Lung microvascular endothelial cell (primary cell): ENCODE measurements at regions not wholly inside any gene's neighbourhood (a gene's known extent, or its start where the extent isn't known, plus 50 kb on each side); places are given as distances from the start of the nearest gene placed in this dataset.

Source experiments
- DNase-seq, 2 donors: peaks; one replicate each; pipeline versions ENCODE4 v3.0.0 to v3.0.0-alpha.2; 2010; ENCODE audit warnings: low read depth in 2 of 2

GRCh38 chr13:90760639-90761038, 586.8 kb upstream of the MIR17HG start:
- no peak for DNase-seq

- no peak for DNase-seq
These were observed 583.9 kb upstream of the MIR17HG start for GRCh38 chr13:90763476-90764150.

GRCh38 chr13:90766386-90766902, 581.0 kb upstream of the MIR17HG start:
- no peak for DNase-seq

GRCh38 chr13:90768116-90768515, 579.4 kb upstream of the MIR17HG start:
- DNase-seq, result no peak

GRCh38 chr13:90769387-90769786, 578.1 kb upstream of the MIR17HG start:
- DNase-seq, result no peak

GRCh38 chr13:90770334-90770733, 577.2 kb upstream of the MIR17HG start:
- DNase-seq, result no peak

- no peak for DNase-seq
These were observed 573.8 kb upstream of the MIR17HG start for GRCh38 chr13:90773681-90774080.

GRCh38 chr13:90776051-90776748, 571.3 kb upstream of the MIR17HG start:
- DNase-seq, result no peak

- DNase-seq, result no peak
These were observed 564.2 kb upstream of the MIR17HG start for GRCh38 chr13:90783273-90783672.

GRCh38 chr13:90787007-90787406, 560.5 kb upstream of the MIR17HG start:
- DNase-seq, result no peak

GRCh38 chr13:90792335-90792734, 555.2 kb upstream of the MIR17HG start:
- DNase-seq, result no peak

- no peak for DNase-seq
These were observed 554.1 kb upstream of the MIR17HG start for GRCh38 chr13:90793261-90793820.

GRCh38 chr13:90796474-90796873, 551.0 kb upstream of the MIR17HG start:
- DNase-seq, result no peak

GRCh38 chr13:90797335-90797734, 550.2 kb upstream of the MIR17HG start:
- DNase-seq, result no peak

- no peak for DNase-seq
These were observed 549.1 kb upstream of the MIR17HG start for GRCh38 chr13:90798381-90798780.

- DNase-seq, result no peak
These were observed 547.3 kb upstream of the MIR17HG start for GRCh38 chr13:90800082-90800746.

- no peak for DNase-seq
These were observed 545.9 kb upstream of the MIR17HG start for GRCh38 chr13:90801621-90802020.

GRCh38 chr13:90803210-90803609, 544.3 kb upstream of the MIR17HG start:
- no peak for DNase-seq

- no peak for DNase-seq
These were observed 541.4 kb upstream of the MIR17HG start for GRCh38 chr13:90806016-90806615.

- no peak for DNase-seq
These were observed 540.6 kb upstream of the MIR17HG start for GRCh38 chr13:90806892-90807291.

- DNase-seq, result no peak
These were observed 538.6 kb upstream of the MIR17HG start for GRCh38 chr13:90808838-90809237.

- no peak for DNase-seq
These were observed 523.5 kb upstream of the MIR17HG start for GRCh38 chr13:90824032-90824431.
